ENCODE measurements at regions not wholly inside any gene's neighbourhood (a gene's known extent, or its start where the extent isn't known, plus 50 kb on each side); places are given as distances from the start of the nearest gene placed in this dataset.
"Not testable (repeated sequence)": the region's sequence is repeated elsewhere in the genome, so short reads cannot be mapped to it uniquely, and the experiment has no call there.

DNA sequence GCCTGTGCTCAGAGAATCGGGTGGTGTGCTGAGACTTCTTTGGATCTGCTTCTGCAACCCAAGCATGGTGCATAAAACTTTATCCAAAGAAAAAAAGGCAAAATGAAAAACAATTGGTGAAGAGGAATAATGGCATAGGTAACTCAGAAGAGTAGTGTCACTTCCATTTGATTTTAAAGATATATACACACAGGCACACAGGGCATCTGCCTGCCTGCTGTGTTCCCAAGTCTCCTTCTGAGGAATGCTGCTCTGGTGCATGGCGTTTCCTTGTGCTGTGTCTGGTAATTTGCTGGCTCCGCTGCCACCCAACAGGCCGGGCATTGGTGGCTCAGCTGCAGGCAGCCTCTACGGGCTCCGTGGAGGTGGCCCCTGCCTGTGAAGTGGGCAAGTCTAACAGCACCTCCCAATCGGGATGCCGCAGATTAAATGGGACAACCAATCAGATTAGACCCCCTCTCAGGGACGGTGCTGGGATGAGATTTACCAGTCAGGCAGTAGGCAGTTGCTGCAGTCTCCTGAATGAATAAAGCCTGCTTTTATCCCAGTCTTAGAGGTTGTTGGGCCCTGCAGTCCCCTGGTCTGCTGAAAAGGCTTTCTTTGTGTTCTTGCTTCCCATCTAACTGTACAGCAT, 253.7 kb upstream of the RASGRP1 start:
- DNase-seq, result no peak

DNA sequence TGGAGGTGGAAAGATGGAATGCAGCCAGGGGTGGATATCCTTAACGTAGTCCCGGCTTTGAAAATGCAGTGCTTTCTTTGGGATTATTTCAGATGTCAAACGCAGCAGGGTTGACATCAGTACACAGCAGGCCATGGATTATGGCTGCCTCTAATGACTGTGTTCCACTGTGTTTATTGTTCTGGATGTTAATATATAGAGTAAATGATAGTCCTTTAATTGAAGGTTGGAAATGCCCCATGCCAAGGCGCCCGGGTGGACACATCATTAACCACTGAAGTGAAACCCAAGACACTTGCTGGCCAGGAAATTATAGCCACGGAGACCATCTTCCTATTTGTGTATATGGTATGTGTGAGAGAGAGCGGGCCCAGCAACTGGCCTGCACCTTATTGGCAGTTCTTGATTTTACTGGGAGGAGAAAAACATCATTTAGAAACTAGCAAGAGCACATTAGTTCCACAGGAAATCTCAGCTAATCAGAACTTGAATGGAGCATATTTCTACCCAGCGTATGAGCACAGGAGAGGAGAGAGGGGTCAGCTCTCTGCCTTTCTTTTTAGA, 254.9 kb upstream of the RASGRP1 start:
- DNase-seq, result no peak

DNA sequence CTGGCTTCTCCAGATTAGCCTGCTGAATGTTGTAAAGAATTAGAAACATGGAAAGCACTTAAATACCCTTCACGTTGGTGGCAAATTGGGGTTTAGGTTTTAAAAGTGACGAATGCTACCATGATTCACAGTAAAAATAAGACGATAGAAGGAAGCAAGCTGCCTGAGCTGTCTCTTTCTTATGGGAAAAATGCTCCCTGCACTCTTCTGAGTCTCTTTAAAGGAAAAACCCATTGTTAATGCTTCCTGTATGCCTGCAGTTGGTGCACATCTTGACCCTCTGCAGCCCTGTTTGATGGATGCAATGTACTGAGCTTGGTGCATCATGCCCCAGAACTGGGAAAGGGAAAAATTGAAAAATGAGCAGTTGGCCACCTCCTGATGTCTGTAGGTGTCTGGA, 258.6 kb upstream of the RASGRP1 start:
- no peak for DNase-seq

DNA sequence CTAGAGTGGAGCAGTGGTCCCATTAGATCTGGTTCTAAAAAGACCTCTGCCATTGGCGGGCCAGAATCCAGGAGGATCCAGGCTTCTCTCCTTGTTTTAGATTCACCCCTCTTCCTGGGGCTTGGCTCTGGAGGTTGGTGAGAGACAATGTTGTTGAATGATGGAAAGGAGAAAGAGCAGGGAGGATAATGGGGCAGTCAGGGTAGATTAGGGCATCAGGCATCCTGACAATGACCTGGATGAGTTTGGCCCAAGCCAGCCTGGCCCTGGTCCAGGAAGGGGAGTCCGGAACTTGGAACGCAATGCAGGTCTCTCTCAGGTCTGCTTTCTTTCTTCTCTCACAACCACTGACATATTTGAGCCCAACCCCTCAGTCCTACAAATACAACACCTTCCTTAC, 260.1 kb upstream of the RASGRP1 start:
- DNase-seq, result no peak

DNA sequence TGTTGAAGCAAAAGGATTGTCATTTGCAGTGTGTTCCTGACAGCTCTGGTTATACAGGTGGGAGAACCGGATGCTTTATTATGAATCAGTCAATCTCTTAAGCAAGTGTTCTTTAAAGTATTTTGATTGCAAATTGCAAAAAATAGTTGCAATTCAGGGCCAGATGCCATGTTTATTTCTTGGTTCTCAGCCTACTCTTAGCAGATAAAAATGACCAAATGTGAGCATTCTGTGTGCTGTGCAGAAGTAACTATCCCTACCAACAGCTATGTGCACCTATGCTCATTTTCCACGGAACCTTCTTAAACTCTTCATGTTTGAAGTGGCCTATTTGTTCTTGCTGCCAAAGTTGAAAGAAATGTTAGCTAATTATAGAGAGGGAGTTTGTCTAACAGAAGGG, 262.3 kb upstream of the RASGRP1 start:
- no peak for DNase-seq

DNA sequence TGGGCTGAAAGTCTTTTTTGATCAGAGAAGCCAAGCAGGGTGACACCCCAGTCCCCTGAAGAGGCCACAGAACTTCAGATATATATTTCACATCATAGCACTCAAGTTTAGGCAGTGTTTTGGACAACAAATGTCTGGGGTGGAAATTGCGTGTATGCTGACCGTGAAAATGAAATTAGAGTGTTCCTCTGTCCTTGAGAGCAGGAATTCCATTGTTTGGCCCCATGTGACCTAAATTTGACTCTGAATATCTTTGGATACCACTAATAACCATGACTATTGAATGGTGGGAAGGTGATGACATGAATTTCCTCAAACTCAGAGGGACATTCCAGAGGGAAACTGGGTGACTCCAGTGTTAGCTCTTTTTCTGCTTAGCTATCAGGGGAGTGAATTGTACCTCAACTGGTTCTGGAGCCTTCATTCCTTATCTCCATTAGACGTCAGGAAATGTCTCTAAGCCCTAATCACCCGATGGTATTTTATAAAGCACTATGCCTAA, 263.5 kb upstream of the RASGRP1 start:
- DNase-seq, result no peak

DNA sequence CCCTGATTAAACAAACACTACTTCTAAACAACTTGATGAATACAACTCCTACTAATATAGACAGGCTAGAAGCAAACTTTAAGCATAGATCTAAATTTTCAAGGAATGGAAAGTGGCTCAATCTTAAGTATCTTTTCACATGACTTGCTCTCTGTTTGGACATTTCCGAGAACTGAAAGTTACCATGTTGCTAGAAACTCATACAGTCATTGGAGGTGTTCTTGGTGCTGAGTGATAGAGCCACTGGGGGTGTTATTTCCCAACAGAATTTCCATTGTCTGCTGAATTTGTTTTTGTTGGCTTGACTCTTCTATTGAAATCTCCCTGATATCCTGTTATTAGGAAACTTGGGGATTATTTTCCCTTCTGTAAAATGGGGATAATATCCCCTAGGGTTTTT, 264.5 kb upstream of the RASGRP1 start:
- no peak for DNase-seq

DNA sequence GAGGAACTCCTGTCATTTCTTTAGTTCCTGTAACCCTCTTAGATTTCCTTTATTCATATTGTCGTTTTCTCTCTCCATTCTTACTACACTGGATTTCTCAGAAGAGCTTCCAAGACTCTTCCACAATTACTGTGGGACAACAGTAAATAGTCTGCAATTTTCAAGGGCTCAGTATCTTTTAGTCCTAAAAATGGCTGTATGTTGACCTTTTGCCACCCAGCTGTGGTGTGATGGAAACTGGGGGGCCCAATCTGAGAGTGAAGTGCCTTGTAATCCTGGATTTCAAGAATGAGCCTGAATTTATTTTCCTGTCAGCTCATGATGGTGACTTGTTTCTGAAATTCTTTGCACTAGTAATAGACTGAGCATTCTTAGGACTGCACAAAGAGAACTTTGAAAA, 277.6 kb upstream of the RASGRP1 start:
- no peak for DNase-seq

DNA sequence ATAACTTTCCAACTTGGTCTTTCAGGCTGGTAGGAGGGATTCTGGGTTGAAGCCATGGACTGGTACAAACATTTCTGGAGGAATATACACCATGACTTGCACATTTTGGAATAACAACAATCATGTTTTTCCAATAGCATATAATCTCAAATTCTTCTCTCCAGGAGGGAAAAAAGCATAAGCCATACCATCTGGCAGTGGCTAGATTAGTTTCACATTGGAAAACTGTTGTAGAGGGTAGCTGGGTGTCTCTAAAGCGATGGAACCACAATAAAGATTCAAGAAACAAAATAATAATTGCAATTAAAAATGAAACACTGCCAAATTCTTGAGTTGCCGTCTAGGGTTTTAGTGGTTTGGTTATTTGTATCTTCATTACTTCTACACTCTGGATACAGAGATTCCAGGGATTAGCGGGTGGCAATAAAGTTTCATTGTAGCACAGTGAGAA, 278.5 kb upstream of the RASGRP1 start:
- DNase-seq, result no peak

DNA sequence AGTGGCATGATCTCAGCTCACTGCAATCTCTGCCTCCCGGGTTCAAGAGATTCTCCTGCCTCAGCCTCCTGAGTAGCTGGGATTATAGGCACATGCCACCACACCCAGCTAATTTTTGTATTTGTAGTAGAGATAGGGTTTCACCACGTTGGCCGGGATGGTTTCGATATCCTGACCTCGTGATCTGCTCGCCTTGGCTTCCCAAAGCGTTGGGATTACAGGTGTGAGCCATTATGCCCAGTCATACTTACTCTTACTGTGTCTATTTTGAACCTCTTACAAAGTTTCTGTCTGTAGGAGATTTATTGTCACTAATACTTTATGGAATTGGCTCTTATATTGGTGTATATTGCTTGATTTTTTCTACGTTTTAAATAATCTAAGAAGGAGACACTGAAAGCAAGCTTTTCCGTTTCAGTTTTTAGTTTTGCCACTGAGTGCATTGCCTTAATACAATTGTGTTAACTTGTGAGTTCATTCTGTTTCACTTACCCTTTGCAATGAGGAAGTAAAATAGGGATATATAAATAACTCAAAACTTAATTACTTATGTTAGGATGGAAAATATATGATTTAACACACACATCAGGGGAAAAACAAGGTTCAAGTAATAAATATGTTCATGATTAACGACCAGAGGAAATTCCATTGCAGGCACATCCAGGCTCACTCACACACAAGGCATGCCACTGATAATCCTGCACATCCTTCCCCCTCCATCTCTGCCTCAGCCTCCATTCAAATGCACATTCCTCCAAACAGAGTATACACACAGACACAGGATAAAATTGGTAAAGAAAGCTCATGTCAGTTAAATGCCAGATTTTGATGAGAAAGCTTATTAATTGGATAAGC, 279.3 kb upstream of the RASGRP1 start:
- no peak for DNase-seq

DNA sequence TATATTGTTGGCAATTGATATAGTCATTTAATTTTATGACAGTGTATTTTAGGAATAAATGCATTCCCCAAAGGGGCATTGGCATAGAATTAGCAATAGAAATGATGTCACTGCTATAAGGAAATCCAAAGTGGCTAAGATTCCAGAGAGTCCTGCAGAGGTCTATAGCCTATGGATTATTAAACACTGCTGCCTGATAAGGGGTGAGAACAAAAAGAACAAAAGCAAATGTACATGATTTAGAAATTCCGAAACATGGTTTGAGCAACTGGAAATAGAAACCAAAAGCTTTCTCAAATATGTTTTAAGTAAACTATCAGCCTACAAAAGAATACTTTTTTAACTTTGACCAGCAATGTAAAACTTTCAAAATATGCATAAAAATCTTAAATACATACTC, 280.1 kb upstream of the RASGRP1 start:
- DNase-seq, result no peak

DNA sequence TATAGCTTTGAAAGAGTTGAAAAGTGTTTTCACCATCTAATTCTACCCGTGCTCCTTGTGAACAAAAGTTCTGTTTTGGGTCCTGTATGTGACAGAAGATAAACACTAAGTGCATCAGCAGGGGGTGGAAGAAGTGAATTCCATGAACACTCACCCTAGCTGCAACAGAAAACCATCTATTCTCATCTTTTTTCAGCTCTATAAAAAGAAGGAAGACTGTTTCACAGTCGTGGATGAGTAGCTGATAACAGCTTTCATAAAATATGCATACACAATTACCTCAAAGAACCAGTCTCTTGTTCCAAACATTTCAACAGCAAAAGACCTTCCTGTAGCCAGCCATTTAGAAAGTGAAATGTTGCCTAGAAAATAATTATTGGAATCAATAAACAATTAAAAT, 281.7 kb upstream of the RASGRP1 start:
- DNase-seq, result no peak

DNA sequence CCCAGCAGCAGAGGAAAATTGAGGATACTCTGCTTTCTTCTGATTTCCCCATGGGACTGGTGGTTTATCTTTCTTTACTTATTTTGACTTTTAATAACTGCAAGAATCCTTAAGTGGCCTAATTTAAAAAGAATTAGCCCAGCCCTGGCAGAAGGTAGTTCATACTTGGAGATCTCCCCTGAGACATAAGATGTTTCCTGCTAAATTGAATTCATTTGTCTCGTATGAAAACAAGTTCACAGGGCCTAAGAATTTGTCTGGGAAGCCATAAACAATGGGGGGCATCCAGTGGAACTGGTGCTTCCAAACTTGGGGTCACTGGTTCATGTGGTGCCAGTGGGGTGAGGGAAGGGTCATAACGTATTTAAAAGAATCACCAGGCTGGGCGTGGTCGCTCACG, 283.1 kb upstream of the RASGRP1 start:
- DNase-seq, result no peak

DNA sequence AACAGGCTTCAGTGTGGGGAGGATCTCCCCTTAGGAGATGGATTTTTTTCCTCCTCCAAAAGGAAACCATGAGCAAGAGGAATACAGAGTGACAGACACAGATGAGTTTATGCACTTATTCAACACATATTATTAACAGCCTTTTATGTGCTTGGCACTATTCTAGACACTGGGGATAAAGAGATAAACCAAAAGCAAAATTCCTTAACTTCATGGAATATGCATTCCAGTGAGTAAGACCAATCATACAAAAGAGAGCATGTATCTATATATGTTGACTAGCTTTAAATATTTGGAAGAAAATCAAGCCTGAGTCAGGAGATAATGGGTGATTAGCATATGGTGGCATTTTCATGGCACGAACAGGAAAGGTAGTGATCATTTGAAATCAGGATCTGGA, 284.4 kb upstream of the RASGRP1 start:
- no peak for DNase-seq

DNA sequence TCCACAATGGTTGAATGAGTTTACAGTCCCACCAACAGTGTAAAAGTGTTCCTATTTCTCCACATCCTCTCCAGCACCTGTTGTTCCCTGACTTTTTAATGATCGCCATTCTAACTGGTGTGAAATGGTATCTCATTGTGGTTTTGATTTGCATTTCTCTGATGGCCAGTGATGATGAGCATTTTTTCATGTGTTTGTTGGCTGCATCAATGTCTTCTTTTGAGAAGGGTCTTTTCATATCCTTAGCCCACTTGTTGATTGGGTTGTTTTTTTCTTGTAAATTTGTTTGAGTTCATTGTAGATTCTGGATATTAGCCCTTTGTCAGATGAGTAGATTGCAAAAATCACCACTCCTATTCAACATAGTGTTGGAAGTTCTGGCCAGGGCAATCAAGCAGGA, 287.6 kb upstream of the RASGRP1 start:
- DNase-seq, result not testable (repeated sequence)

DNA sequence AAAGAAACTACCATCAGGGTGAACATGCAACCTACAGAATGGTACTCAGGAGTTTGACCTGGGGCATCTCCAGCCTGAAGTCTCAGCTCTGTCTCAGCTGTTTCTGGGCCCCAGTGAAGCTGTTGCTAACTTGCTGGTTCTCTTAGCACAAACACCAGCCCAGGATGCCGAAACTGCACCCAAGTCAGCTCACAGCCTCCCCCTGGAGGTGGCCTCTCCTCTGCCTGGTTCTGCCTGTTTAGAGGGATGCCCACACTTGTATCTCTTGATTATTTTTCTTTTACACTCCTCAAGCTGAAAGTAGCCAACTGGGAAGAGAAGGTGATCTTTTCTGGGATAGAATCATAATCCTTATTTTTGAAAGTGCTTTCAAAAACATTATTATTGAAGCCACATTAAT, 289.0 kb upstream of the RASGRP1 start:
- peak; percentile 9 for DNase-seq

DNA sequence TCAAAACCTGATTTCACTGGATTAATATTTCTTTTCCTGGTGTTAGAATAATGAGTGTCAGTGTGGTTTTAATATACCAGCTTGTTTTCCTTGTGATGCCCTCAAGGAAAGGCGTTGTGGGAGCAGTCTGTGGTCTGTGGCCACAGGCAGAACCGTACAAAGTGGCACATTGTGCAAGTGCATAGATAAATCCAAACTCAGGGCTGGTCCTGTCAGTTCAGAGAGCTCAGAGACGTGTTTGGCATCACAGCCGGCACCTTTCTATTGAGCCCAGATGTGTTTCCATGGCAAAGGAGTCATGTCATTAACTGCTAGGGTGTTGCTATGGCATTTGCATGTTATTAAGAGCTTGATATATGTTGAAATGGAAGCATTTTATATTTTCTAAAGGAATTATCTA, 289.9 kb upstream of the RASGRP1 start:
- no peak for DNase-seq

DNA sequence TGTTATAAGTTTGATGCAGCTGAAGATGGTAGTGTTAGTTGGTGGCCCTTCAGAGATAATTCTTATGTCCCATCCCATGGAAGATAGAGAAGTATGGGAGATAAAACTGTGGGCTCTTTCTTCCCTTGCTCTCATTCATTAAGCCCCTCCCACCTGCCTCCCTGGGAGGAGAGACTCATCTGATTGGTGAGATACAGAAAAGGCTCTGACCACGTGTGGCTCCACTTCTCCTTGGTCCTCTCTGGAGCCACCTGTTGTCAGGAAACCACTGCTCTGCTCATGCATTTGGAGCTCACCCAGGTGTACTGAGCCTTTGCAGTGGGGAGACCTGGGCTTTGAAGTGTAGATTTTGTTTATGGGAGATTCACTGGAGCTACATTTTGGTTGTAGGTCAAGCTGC, 293.2 kb upstream of the RASGRP1 start:
- no peak for DNase-seq

DNA sequence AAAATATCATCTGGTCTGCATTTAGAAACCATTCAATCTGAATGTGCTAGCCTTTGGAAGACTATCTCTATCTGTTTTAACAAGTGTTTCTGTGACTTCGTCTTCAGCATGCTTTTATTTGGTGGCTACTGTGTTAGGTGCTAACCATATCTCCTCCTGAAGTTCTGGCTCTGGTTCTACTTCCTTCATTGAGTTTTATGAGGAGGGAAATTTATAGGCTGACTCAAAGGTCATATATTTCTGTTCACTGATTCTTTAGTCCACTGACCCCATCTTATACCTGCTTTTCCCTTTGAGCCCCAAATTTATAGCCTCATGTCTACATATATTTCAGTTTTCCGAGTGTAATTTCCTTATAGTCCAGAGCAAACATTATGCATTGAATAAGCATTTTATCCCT, 295.0 kb upstream of the RASGRP1 start:
- DNase-seq, result no peak

DNA sequence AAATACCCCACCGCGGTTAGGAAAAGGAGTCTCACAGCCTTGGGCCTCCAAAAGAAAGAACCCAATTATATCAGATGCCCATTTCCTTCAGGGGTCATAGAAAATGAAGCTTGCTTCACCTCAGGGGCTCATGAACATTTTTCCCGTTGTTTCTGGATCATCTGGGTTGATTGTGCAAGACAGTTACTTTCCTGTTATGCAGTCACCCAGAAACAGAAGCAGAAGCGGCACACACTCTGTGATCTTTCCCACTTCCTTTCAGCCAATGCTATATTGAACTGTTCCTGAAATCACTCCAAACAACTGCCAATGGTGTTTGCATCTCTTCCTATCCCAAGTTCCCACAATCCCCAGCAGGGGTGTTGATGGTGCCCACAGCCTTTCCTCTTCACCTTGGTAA, 295.6 kb upstream of the RASGRP1 start:
- no peak for DNase-seq

DNA sequence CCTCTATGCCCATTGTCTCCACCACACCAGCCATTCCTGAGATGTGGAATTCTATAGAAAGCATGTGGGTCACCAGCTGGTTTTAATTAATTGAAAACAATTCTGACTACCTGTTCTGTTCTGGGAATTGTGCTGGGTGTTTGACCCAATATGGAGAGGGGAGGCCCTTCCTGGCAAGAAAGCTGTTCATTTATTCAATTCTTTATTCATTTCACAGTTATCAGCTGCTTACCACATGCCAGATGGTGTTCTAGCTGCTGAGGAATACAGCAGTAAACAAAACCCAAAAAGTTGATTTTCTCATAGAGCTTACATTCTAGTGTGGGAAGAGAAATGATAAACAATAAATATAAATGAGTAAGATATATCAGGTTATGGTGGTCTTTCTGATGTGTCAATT, 296.1 kb upstream of the RASGRP1 start:
- no peak for DNase-seq

DNA sequence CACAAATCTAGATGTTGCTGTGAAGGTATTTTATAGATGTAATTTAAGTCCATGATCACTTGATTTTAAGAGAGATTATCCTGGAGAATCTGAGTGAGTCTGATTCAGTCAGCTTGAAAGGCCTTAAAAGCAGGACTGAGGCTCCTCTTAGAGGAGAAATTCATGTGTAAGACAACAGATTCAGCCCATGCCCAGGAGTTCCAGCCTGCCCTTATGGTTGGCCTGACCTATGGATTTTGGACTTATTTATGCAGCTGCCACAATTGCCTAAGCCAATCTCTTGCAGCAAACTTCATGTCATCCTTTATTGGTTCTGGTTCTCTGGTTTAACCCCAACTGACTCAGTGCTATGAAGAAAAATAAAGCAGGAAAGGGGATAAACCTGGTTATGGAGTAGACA, 296.5 kb upstream of the RASGRP1 start:
- DNase-seq, result no peak

DNA sequence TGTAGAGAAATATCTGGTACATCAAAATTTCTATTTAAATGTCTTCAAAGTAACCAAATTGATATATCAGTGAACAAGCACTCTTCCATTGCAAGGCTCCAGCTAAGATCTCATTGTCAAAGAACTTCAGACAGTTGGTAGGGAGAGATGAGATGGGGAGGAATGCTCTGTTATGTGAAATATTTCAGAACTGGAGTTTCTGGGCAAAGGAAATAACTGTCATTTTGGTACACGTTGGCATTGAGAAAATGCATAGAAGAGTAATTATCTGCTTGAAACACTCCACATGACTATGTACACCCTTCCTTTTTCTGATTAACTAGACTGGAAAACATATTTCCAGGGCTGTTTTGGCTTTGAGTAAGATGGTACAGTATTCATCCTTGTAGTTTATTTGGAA, 297.5 kb upstream of the RASGRP1 start:
- DNase-seq, result no peak

DNA sequence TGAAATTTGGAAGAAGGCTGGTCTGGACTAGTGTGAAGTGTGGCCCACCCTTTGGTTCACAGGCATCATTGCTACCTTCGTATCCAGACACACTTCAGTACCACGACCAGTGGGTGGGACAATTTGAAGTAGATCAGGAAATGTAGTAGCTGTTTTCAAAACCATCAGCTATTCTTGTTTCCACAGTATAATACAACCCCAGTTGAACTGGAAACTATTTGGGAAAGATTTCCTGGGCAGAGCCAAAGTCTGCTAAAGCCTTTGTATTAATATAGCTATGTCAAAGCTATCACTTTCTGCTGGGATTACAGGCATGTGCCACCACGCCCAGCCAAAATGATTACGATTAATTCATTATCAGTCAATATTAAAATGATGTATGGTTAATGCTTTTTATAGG, 298.8 kb upstream of the RASGRP1 start:
- DNase-seq, result no peak
